LoVo (cell line): ENCODE measurements at regions not wholly inside any gene's neighbourhood (a gene's known extent, or its start where the extent isn't known, plus 50 kb on each side); places are given as distances from the start of the nearest gene placed in this dataset.
"Not testable (repeated sequence)": the region's sequence is repeated elsewhere in the genome, so short reads cannot be mapped to it uniquely, and the experiment has no call there.

Source experiments
- DNase-seq: peaks from one replicate; pipeline ENCODE4 v3.0.0-alpha.2; 2016; ENCODE audit warnings: low spot score

DNA sequence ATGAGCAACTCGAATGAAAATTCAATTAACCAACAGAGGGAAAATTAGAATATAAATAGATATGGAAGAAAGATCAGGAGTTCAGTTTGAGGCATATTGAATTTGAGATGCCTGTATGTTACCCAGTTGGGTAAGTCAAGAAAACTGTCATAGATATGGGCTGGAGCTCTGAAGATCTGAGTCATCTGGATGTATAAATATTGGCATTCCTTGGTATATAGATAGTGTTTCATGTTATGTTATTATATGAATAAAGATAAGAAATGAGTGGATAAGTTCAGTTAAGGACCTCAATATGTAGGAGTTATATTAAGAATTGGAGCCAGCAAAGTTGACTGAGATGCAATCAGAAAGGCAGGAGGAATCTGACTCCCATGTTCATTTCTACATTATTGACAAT, 543.6 kb upstream of the SMIM31 start:
- no peak for DNase-seq

DNA sequence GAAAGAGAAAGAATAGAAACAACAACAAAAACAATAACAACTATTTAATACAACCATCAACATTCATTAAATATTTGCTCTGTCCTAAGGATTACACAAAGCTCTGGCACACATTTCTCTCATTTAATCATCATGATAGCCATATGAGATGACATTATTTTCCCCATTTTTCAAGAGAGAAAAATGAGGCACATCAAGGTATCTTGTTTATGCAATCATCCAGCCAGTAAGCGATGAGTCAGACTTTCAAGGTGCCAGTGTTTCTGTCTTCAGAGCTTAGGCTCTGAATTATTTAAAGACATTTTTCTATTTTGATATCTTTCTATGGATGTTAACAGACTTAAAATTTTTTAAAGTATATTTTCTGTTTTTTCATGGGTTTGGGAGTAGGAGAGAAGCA, 541.8 kb upstream of the SMIM31 start:
- DNase-seq = peak; percentile 1

DNA sequence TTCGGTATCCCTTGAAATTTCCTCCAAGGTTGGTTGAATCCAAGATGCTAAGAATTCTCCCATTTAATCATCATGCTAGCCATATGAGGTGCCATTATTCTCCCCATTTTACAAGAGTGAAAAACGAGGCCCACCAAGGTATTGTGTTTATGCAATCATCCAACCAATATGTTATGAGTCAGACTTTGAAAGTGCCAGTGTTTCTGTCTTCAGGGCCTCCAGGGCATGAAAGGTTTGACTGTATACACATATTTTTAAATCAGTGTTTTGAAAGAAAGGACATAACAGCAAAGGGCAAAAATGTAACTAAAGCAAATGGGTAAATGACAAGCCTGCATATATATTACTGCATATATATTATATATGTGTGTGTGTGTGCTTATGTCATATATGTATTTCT, 541.2 kb upstream of the SMIM31 start:
- DNase-seq = no peak

DNA sequence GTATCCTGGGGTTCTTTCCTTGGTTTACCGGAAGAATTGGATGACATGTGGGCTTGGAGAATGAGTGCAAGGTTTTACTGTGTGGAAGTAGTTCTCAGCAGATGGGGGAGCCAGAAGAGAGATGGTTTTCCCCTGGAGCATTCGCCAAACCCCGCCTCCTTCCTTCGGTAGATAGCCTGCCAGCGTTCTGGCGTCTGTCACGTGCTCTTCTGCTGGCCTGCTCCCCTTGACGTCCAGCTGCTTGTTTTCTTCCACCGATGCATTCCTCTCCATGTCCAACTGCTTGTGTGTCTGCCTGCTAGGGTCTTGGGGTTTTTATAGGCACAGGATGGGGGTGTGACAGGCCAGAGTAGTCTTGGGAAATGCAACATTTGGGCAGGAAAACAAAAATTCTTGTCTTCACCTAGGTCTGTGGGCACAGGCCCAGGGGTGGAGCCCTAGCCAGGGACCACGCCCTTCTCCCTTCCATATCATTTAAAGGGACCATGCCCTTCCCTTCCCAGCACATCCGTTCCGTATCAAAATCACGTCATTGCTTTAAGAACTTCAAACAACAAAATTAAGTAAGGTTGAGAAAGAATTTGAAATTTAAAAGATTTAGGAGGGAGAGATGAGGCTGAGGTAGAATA, 538.7 kb upstream of the SMIM31 start:
- DNase-seq = no peak

DNA sequence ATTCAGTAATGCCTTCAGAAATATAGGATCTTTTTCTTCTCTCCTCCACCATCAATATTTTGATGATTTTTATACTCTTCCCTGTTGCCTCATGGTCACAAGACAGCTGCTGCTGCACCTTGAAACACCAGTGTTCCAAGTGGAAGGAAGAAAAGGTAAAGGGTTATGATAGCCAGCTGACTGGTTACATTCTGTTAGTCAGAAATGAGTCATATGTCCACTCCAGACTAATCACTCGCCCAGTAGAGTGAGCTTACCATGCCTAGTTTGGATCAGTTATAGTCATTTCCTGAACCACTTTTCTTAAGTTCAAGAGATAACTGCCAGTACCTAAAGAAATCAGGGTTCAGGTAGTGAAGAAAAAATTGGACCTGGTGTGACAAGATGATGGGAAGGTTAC, 532.3 kb upstream of the SMIM31 start:
- peak; percentile 20 for DNase-seq

DNA sequence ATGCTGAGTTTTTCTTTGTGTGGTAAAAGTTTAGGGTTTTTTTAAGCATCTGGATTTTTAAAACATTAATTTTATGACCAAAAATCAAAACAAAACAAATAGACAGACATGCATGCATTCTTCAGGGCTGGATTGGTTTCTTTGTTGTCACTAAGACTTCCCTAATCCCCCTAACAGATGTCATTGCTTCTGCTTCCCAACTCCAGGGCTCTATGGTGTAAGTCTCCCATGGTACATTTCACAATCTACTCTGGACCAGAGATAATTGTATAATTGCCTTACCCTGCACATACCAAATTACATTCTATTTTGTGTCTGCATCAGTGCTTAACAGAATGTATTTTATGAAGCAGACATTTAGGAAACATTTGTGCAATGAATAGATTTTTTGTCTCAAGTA, 529.1 kb upstream of the SMIM31 start:
- DNase-seq = no peak

DNA sequence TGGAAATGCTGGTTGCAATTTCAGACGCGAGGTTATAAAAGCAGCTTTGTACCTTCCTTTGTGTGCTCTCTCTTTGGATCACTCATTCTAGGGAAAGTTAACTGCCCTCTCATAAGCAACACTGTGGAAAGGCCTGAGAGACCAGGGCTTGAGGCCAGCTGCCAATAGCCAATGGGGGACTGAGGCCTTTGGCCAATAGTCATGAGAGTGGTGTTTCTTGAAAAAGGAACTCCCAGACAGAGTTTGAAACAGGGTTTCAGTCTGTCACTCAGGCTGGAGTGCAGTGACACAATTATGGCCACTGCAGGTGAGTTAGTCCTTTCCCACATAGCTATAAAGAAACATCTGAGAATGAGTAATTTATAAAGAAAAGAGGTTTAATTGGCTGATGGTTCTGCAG, 524.7 kb upstream of the SMIM31 start:
- DNase-seq = no peak

DNA sequence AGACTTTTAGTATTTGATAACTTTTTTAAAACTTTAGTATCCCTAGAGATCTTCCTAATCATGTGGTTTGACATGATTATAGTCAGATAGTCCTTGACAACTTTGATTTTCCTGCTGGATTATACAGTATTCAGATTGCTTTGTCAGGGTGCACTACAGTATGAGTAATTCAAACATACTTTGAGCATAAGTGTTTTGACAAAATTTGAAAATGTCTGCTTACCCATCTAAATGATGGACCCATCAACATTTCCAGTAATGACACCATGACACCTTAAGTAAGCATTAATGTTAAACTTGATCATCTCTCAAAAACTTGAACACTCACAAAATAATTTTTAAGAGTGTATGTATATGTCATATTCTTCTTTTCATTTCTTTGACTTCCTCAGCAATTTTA, 514.5 kb upstream of the SMIM31 start:
- DNase-seq = no peak

DNA sequence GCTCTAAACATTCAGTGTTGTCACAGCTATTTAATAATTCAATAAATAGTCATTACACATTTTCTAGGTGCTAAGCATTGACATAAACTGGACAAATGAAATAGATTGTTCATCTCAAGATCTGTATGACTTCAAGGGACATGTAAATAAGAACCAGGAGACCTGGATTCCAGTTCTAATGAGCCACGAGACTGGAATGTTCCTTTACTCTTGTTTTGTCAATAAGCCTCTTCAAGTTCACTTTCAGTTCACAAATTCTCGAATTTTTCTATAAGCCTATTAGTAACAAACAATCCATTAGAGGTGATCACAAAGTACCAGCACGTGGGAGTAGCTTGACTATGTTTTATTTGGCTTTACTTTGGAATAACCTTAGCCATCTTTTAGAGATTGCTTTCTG, 514.0 kb upstream of the SMIM31 start:
- DNase-seq = no peak

DNA sequence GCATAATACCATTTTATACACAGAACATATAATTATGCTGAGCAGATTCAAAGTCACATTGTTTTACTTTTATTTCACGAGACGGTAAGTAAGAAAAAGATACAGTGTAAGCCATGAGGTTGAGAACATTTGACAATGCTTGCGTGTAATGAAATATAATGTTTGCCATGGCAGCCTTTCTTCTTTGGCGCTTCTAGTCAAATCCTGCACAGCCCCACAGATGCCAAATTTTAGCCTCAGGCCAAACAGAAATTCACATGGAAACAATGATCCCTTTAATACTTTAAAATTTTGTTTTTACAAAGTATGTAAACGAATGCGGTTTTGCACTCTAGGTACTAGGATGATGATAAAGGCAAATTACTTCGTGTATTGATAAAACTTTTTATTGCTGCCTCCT, 502.7 kb upstream of the SMIM31 start:
- DNase-seq = no peak

DNA sequence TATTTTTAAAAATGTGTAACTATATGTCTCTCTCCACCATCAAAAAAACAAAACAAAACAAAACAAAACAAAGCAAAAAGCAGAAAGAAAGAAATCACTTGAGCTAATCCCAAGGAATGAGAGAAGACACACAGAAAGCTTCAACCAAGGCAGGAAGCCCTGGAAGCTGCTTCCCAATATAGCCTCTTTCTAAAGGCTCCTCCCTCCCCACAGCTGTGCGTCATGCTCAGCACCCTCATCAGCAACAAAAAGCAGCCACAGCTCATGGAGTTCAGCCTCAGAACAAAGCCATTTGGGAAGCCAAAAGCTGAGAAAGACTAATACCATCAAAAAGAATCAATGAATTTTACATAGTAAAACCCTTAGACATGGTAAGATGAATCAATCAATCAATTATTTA, 501.6 kb upstream of the SMIM31 start:
- no peak for DNase-seq

DNA sequence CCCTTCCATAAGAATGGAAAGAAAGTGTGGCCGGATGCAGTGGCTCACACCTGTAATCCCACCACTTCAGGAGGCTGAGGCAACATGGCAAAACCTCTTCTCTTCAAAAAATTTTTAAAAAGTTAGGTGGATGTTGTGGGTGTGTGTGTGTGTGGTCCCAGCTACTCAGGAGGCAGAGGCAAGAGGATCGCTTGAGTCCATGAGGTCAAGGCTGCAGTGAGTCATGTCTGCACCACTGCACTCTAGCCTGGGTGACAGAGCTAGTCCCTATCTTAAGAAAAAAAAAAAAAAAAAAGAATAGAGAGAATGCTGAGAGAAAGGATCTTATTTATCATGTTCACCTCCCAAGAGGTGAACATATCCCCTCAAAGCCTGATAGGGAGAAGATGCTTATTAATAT, 492.1 kb upstream of the SMIM31 start:
- DNase-seq = no peak

DNA sequence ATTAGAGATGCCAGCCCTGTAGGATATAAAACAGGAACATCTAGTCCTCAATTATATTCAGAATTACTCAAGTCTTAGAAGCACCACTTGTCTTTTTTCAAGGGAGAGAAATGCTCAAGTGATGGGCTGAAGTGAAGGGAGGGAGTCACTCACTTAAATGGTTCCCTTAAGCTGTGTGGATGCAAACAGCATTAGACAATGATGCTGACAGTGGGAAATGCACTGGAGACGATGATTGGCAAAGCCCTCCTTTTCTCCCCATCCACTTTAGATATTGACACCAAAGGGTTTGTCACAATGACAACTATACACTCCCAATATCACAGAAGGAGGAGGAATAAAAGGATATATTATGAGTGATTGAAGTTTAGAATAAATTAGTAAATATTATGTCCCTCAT, 491.4 kb upstream of the SMIM31 start:
- DNase-seq = not testable (repeated sequence)

DNA sequence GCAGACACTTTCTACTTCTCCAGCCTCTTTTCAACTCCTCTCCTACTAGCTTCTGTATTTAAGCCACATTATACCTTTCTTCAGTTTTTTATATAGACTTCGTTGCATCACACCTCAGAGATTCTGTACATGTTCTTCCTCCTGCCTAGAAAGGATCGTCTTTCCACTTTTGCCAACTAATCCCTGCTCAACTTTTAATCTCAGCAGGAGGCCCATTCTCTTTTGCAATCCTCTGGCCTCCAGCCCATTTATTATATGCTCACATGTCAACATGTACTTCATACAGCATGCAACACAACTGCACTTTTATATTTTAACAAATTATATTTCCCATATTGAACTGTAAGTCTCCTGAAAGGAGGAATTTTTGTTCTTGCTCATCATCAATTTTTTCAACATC, 476.5 kb upstream of the SMIM31 start:
- not testable (repeated sequence) for DNase-seq

DNA sequence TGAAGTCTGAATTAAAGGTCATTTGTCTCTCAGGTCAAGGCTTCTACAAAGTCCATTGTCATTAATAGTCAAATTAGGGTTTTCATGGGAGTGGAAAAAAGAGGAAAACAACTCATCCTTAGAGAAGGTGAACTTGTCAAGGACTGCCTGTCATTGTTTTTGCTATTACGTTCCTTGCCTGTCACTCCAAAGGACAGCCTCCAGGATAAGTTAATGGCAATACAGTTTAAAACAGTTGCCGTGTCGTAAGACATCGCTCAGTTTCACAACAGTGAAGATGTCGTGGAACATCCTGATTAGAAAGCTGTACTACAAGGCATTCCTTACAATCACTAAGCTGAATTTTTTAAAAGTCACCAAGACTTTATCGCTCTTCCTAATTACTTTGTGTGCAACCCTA, 466.8 kb upstream of the SMIM31 start:
- DNase-seq = no peak

DNA sequence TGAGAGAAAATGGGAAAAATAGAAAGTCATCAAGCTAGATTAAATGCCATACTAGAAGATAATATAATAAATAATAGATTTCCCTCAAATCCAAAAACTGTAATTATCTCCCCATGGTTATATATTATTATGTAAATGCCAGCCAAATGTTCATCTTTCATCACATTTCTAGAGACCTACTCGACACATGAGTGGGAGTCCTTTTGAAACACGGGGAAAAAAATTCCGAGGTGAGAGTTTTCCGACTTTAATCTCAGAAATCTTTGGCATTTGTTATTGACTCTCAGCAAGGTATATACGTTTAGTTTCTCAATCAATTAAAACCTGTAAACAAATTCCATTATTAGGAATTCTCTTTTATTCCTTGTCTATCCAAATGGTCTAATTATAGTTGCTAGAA, 465.4 kb upstream of the SMIM31 start:
- DNase-seq = no peak

DNA sequence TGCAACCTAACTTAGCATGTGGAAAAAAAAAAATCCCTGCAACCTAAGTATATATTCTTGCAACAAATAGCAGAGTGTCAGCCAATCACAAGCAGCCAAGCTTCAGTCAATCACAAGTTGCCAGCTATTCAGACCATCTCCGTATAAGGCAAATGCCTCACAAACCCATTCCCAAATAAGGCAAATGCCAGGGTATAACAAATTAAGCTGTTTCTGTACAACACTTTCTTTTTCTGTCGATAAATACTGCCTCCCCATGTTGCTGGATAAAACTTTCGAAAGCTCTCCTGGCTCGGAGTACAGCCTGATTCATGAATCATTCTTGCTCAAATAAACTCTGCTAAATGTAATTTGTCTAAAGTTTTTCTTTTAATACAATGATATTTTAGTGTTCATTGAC, 460.7 kb upstream of the SMIM31 start:
- no peak for DNase-seq

DNA sequence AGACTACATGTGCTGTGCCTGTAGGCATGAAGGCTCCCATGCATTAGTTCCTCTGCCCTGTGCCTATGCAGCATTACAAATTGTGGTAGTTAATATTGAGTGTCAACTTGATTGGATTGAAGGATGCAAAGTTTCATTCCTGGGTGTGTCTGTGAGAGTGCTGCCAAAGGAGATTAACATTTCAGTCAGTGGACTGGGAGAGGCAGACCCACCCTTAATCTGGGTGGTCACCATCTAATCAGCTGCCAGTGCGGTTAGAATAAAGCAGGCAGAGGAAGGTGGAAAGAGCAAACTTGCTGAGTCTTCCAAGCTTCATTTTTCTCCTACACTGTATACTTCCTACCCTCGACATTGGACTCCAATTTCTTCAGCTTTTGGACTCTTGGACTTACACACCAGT, 460.2 kb upstream of the SMIM31 start:
- no peak for DNase-seq

DNA sequence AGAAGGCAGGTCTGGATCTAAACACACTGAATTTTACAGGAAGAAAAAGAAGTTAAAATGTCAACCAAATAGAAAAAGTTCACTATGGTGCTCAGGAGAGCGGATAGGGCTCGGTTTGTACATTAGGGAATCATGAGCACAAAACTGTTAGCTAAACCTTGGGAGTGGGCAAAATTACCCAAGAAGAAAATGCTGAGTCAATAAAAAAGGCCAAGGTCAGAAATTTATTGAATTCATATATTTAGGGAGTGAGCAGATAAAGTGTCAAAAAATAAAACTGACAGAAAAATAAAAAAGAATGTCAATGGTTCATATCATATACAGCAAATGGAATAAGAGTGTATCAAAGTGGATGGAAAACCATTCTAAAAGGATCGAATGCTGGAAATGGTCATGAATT, 452.5 kb upstream of the SMIM31 start:
- no peak for DNase-seq

DNA sequence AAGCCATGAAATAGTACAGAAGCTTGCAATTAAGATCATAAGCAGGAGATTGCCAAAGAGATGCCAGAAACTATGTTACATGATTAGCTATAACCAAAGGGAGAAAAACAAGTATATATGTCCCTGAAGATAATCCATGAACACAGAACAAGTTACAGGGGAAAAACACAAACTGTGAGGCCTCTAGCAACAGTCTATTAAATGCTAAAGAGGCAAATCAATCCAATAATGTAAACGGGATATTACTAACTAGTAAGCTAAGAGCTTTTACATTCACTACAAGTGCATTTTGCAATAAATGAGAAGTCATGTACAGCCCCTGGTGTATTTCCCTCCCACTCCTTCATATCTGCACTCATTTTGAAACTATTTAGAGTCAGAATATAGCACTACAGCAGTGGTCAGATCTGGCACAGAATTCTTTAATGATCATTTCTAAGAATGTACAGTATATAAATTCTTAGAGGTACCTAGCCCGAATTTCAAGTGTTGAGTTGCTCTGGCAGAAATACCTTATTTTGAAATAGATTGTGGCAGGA, 449.8 kb upstream of the SMIM31 start:
- DNase-seq = no peak

DNA sequence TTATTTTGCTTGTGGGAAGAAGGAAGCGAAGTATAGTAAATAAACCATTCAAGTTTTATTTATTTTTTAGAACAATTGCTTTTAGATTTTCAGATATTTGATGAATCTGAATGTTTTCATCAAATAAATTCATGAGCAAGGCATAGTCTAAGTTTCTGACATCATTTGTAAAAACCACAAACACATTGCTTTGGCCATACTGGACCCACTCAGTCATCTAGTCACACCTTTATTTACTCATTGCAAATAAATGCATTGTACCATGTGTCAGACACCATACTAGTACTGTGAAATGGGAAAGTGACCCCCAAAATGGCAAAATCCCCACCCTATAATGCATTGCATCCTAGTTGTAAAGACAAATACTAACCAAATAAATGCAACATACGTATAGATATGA, 449.1 kb upstream of the SMIM31 start:
- no peak for DNase-seq

DNA sequence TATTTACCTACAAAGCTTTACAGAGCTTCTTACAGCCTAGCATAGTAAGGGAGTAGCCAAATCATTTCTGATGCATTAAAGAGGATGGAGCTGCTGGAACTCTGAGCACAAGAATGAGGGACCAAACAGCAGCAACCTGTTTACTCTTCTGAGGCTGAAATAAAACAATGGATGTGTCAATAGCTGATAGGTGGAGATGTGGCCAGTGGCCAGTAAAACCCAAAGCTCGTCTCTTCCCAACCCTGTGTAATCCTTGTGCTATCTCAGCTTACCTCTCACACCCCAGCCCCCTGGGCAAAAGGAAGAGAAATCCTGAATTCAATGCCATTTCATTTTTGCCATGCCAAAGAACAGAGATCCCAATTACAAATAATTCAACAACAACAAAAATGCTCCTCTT, 446.7 kb upstream of the SMIM31 start:
- no peak for DNase-seq

DNA sequence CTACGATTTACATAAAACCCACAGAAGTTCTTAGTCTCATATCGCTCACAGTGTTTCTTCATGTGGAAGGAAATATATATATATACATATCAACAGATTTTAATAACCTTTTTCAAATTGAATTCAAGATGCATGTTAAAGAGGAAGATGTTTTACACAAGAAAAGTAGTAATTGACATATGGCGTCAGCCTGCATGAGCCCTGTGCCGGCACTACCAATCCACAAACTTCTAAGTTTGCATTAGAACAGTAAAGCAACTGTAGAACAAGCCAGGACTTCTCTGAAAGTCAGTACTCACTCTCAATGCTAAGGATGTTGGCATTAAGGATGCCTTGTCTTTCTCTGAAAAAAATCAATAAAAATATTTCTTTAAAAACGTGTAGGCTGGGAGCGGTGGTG, 441.3 kb upstream of the SMIM31 start:
- DNase-seq = no peak

DNA sequence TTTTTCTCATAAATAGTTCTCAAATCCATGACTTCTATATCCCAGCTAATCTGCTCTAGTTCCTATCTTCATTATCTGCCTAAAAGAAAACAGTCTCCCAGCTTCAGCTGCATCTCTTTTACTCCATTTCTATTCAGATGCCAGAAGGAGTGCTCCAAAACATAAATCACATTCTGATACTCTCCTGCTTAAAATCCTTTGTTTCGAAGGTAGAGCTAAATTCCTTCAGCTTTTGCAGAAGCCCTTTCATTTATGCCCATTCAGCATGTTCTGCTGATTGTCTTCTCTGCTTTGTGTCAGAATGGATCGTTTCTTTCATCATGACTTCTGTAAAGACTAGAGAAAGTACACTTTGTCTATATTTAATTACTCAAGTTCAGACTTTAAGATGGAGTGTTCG, 440.1 kb upstream of the SMIM31 start:
- DNase-seq = no peak

DNA sequence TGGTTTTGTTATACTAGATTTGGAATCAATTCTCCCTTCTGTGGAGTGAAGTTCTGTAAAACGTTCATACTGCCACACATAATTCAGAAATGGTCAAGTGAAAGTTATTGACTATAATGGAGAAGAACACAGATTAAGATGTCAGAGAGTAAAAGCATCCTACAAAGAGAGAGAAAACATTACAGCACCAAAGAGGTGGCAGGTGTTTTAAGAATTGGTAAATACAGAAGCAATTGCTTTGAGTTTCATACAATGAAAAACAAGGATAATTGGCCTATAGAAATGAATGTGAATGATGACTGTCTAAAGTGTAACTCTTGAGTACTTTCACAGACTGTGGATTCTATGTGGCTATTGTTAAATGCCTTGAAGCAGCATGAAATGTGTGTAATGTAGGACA, 435.6 kb upstream of the SMIM31 start:
- DNase-seq = no peak
